Epidermal melanocyte (primary cell): ENCODE measurements at regions not wholly inside any gene's neighbourhood (a gene's known extent, or its start where the extent isn't known, plus 50 kb on each side); places are given as distances from the start of the nearest gene placed in this dataset.
"Not testable (repeated sequence)": the region's sequence is repeated elsewhere in the genome, so short reads cannot be mapped to it uniquely, and the experiment has no call there.

Experiments used
- DNase-seq: peaks from one replicate; pipeline ENCODE4 v3.0.0; 2011; ENCODE audit warnings: low spot score; ENCODE audit not compliant: insufficient read length

DNA sequence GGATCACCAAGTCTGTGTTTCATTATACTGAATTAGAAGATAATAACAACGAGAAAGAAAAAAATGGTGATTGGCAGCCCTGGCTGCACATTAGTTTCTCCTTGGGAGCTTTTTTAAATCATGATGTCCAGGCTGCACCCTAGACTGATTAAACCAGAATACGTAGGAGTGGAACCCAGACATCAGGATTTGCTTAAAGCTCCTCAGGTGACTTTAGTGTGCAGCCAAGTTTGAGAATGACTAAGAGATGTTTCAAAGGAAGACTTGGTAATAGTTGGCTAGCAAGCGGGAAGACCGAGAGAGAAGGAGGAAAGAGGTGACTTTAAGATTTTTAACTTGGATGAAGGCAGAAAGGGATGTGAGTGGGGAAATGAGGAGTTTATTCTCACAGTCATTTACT is 71.4 kb upstream of the SERP2 start:
- no peak for DNase-seq

- no peak for DNase-seq
Observed at GRCh38 chr13:44302940-44303575, 70.6 kb upstream of the SERP2 start.

DNA sequence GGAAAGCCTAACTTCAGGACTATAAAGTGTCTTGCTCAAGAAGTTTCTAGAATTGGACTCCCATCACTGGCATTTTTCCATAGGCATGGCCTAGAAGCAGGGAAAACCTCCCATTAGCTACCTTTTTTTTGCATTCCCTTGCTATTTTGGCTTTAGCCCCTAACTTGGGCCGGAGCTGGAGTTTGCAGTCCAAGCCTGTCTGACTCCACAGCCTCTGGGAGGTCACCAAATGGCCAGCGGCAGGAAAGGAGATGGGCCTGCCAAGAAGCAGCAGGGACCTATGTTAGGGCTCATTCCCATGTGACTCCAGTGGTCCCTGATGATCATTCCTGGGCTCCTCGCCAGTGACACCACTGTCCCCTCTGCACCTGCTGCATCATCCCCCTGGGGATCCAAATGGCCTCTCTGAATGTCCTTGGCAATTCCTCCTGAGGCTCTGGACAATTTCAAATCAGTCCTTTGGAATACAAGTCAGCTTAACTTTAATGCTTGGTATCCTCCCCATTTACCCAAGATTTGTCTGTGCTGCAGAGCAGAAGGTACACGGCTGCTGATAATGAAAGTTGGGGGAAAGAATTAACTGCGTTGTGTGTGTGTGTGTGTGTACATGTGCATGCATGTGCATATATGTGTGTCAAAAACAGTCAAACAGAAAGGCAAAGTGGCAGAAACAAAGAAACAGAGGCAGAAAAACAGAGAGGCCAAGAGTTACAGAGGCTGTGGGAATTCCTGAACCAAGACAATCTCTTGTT is 69.8 kb upstream of the SERP2 start:
- DNase-seq: no peak

- DNase-seq: no peak
Observed at GRCh38 chr13:44304433-44304725, 69.2 kb upstream of the SERP2 start.

DNA sequence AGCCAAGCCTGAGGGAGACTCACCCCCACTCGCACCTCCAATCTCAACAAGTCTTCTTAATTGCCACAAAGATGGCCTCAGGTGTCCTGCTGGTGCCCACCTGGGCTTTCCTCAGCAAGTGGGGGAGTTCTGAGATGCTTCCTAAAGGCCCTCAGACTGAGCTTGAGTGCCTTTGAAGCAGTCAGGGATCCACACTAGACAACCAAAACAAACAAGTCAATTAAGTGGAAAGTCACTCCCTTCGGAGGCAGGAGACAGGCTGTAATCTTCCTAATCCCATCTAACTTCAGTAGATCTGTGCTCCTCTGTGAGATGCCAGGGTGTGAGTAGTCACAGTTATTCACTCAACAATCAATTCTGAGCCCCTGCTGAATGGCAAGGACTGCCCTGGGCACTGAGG is 68.3 kb upstream of the SERP2 start:
- DNase-seq: no peak

DNA sequence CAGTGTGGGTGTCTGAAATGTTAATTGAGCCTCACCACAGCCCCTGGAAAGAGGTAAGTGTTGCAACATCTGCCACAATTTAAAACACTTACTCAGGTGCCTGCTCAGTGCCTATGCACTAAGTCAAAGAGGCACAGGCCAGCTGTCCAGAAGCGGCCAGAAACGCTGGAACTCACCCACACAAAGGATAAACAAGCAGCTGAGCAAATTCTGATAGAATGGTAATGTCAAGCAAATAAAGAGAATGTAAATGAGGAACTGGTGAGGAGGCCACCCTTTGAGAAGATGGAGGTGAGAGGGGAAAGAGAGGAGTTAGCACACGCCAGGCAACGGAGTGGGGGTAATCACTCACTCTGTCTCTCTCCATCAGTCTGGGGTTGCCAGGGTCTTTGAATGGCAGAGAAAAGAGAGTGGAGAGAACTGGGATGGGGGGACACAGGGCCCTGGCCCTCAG is 67.7 kb upstream of the SERP2 start:
- DNase-seq: no peak

DNA sequence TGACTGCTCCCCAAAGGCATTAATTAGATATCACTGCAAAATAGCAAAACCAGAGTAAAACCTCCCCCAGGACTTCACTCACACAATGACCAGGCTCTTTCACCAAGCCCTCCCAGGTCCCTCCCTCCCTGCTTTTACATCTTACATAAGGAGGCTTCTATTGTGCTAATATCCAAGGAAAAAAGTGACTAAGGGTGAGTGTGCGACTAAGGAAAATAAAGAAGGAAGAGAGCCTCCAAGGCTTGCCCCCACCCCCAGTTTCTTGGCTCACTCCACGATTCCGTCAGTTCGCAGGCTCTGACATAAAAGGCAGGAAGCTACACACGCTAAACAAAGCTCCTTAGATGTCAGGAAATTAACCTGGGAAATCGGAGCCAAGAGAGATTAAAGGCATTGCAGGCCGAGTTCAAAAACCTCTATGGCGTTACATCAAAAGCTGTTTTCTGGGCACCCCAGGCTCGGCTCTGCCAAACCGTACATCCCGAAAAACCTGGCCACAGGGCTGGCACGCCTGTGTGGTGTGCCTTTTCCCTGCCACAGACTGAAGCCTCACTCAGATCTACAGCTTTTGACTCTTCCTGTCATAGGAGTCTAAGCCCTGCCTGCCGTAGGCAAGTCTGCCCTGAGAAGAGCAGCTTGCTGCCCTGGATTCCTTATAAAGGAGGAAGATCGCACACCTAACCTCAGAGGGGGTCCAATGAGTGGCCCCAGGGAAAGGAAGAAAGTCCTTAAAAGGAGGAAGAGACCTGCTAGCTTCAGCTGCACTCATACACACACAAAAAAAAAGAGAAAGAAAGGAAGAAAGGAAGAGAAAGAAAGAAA is 67.0 kb upstream of the SERP2 start:
- DNase-seq: no peak

DNA sequence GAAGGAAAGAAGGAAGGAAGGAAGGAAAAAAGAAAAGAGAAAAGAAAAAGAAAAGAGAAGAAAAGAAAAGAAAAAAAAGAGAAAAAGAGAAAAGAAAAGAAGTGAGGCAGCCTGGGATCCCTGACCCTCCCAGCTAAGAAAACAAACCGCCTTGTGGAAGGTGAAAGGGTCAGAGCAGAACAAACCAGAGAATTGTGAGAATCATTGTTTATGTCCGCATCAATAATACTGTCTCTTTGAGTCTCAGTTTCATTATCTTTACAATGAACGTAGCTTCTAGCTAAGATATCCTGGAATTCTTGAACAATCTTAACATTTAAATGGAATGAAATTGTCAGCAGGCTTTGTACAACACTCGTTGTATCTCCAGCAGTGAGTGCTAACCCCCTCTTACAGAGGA is 66.4 kb upstream of the SERP2 start:
- DNase-seq: no peak

DNA sequence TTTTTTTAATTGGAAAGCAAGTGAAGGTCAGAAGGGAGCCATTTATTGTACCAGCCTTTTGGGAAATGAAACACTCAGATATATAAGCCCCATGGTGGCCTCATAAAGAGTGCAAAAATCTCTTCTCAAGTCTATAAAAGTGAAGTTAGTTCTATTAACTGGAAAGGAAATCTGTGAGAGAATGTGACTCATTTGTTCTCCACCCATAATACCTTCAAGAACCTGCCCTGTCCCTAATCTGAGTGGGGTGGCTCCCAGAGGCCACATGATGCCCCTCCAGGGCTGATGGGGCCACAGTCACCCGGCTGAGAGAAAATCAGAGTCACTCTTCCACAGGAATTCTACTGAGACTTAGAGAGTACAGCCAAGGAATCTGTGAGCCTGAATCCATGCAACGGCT is 65.8 kb upstream of the SERP2 start:
- no peak for DNase-seq

DNA sequence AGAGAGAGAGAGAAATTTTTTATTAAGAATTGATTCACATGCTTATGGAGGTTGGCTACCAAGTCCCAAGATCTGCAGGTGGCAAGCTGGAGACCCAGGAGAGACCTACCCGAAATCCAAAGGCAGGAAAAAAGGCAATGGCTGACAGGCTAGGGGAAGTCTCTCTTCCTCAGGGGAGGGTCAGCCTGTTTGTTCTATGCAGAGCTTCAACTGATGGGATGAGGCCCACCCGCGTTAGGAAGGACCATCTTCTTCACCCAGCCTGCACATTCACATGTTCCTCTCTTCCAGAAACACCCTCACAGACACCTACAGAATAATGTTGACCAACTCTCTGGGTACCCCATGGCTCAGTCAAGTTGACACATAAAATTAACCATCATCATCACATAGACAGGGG is 65.3 kb upstream of the SERP2 start:
- no peak for DNase-seq

- DNase-seq: no peak
Observed at GRCh38 chr13:44309794-44310757, 63.5 kb upstream of the SERP2 start.

GRCh38 chr13:44311011-44311780 is 62.4 kb upstream of the SERP2 start:
- DNase-seq: no peak

DNA sequence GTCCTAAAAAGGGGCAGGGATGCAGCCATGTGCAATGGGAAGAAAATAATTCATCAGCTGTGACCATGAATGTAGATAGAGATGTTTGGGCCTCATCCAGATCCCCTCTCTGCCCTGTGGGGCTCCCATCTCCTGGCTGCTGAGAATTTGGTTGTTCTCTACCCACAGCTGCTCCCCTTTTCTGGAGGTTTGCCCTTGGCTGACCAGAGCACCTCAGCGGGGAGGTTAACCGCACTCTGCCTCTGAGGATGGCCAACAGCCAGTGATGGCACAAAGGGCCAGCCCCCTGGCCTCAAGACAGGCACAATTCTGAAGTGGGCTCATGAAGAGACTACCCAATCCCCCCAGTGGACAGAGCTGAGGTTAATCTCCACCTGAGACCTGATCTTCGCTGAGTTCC is 61.5 kb upstream of the SERP2 start:
- DNase-seq: no peak

- DNase-seq: no peak
Observed at GRCh38 chr13:44312834-44313551, 60.6 kb upstream of the SERP2 start.

GRCh38 chr13:44313674-44314073 is 60.0 kb upstream of the SERP2 start:
- DNase-seq: no peak

- DNase-seq: not testable (repeated sequence)
Observed at GRCh38 chr13:44314160-44314559, 59.5 kb upstream of the SERP2 start.

DNA sequence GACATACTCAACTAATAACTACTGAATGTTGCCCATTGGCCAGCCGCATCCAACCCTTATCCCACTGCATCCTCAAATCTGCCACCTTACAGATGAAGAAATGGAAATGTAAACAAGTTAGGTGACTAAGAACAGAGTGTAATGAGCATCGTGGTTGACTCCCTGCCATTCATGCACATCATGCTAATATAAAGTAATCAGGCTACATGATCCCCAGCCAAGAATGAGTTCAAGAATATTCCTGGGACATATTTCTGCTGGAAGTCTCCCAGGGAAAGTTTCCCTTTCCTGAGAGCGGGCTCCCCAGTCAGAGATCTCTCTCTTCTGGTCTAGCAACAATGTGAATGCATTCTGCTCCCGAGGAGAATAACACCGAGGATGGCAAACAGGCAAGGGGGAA is 55.9 kb upstream of the SERP2 start:
- DNase-seq: no peak

DNA sequence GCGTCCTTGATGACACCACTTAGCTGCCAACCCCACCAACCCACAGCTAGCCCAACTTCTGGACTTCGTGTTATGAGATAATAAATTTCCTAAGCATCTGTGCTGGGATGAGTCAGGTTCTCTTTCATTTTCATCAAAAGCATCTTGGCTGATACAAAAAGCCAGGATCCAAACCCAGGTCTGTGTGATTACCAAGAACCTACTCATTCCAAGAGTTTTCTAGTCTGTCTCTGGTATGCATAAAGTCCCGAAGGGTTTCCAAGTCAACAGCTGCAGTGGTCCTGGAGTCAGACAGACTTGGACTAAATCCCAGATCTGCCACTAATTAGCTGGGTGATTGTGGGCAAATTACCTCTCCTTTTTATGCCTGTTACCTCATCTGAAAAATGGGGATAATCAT is 55.5 kb upstream of the SERP2 start:
- DNase-seq: no peak

GRCh38 chr13:44320611-44321010 is 53.0 kb upstream of the SERP2 start:
- no peak for DNase-seq

- no peak for DNase-seq
Observed at GRCh38 chr13:44321961-44322360, 51.7 kb upstream of the SERP2 start.
